NCI-H69 (cell line): ENCODE measurements at regions not wholly inside any gene's neighbourhood (a gene's known extent, or its start where the extent isn't known, plus 50 kb on each side); places are given as distances from the start of the nearest gene placed in this dataset.
A peak's percentile ranks its signal among the peaks of the same experiment; 100 is the strongest.

Source experiments
- DNase-seq: peaks from one replicate; lab custom pipeline; 2025; lab: John Stamatoyannopoulos, UW

DNA sequence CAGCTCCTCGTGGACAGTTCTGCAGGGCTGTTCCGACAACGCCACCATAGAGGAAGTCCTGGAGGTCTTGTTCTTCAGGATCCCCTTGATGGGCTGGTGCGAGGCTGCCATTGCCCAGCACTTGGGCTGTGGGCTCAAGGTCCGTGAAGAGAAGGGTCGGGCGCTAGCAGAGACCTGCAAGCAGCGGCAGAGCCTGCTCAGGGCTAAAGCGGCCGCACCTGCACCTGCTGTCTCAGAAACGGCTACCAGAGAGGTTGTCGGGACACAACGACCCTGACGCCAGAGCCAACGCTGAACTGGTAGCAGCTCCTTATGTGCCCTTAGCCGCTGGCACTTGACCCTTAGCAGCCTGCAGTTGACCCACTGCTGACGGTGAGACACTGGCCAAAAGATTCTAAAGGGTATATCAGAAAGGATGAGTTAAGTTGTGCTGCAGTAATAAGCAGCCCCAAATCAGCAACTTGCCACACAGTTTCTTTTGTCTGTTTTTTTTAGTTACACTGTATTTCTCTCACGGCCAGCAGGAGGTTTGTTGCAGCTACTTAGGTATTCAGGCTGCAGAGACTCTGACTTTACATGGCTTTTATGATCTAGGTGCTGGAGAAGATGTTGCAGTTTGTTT, 55.5 kb upstream of the ST6GAL2 start:
- no peak for DNase-seq

DNA sequence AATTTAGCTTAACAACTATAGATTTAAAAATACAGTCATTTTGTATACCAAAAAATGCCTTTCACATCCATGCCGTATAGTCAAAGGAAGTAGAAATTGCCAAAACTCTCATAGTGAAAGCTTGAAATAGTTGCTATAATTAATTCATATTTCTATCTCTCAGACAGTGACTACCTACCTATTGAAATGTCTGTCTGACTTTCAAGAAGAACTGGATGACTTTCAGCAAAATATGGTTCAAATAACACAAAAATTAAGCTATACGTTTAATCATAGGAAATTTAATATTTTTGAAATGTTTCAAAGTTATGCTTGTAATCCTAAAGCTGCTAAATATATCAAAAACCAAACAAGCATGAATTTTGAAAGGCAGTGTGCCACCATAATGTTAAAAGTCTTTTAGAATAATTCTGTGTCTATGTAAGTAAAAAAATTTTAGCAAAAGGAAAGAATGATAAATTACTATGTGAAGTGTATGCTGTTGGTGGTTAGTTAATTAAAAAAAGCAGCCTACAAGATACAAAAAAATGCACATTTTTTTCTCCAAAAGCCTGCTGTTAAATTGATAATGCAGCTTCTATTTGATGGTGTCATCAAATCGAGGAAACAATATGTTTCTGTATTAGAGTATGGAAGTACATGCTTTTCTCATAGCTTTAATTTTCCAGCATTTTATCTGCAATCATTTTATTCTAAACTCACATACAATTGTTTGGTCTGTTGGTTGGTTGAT, 57.7 kb upstream of the ST6GAL2 start:
- DNase-seq = no peak

DNA sequence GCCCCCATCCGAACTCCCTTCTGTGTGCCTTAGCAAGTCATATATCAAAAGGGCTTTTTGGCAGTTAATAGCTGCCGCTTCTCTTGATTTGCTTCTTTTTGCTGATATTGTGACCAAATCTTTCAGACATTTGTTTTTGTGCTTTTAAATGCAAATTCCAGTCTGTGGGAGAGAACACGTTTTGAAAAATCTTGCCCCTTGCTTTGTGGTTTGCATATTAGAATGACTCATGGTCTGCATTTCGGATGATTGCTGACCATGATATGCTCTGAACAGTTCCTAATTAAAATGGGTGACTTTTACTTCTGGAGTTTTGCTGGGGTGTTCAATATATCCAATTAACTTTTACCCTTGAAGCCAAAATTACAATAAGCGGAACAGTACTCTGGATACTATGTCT, 58.2 kb upstream of the ST6GAL2 start:
- no peak for DNase-seq

GRCh38 chr2:106948540-106948939, 62.6 kb upstream of the ST6GAL2 start:
- DNase-seq = no peak

DNA sequence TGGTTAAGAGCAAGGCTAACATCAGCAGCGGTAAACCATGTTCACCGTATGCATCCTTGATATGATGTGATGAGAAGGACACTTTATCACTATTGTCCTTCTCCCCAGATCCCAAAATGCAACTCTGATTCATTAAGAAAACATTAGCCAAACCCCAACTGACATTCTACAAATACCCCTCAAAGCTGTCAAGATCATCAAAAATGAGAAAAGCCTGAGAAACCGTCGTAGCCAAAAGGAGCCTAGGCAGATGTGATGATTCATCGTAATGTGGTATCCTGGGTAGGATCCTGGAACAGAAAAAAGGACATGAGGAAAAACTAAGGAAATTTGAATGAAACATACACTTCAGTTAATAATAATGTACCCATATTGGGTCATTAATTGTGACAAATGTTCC, 67.3 kb upstream of the ST6GAL2 start:
- no peak for DNase-seq

GRCh38 chr2:106953779-106954178, 67.8 kb upstream of the ST6GAL2 start:
- DNase-seq = no peak

- DNase-seq = no peak
Observed at GRCh38 chr2:106954304-106954703, 68.3 kb upstream of the ST6GAL2 start.

- peak; percentile 56 for DNase-seq
Observed at GRCh38 chr2:106956416-106956815, 70.4 kb upstream of the ST6GAL2 start.

DNA sequence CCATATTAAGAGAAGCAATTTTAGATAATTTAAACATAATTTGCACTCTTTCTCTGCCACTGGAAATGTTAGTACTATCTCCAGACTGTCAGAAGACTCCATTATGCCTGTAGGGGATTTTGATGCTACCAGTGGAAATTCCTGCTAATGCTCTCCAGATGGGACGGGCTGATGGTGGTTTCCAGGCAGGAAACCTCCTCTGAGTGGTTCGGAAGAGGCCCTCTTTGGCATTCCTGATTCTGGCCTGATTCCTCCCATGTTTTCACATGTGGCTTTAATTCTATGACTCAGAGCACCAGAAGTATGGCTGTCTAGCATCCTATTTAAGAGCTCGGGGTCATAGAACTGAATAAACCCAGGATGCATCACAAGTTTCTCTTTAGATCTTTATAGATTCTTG, 70.9 kb upstream of the ST6GAL2 start:
- peak; percentile 63 for DNase-seq

DNA sequence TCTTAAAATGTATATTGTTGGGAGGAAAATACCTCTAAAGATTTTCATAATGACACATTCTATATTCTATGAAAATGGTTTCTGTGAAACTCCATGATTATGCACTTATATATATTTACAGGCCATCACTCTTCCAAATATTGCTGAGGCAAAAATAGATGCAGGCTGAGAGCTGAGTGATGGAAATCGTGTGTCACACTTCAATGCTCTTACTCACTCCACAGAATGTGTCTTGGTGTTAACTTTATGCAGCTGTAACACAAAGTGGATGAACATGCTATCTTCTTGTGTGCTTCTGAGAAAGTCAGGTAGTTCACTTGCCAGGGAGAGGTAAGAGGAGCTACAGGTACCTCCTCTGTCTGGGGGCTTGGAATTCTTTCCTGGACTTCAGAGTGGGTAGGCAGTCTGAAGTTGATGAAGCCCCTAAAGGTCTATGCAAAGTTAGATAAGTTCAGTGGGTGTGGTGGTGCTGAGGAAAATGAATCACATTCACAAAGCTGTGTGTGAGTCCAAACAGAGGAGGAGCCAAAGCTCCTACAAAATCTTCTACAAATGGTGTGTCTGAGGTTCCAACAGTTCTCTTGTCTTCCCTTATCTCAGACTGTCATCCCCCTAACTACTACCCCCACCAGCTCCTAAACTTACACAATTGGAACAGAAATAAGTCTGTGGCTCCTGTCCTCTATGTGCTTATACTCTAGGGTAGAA, 74.2 kb upstream of the ST6GAL2 start:
- DNase-seq = no peak

- DNase-seq = peak; percentile 61
Observed at GRCh38 chr2:106960683-106961161, 74.8 kb upstream of the ST6GAL2 start.

GRCh38 chr2:106961328-106961727, 75.4 kb upstream of the ST6GAL2 start:
- DNase-seq = peak; percentile 28

DNA sequence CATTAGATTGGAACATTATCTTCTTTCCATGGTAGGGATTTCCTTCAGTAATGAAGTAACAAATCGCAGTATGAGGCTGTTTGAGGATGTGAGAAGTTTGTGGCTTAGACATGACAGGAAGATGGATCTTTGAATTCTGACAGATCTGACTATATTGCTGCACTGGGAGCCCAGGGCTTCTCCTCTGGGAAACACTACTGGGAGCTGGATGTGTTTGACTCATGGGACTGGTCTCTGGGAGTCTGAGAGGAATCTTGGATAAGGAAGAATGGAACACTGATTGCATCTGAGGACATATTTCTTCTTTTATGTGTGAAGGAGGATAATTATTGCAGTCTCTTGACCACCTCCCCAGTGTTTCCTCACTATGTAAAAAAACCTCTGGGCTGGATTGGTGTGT, 77.2 kb upstream of the ST6GAL2 start:
- DNase-seq = no peak

DNA sequence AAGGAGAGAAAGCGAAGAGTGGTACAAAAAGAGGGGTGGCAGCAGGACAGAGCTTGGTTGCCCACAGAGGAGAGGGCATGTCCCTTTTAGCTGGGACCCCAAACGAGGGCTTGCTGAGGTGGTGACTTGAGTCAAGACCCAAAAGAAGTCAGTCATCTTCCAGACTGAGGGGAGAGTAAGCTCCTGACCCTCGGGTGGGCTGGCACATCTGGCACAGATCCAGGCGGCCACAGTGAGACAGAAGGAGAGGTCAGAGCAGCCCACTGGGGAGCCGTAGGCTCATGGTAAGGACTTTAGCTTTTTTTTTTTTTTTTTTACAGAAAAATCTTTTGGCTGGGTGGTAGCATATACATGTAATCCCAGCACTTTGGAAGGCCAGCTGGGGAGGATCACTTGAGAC, 77.9 kb upstream of the ST6GAL2 start:
- DNase-seq = no peak

GRCh38 chr2:106965611-106966010, 79.6 kb upstream of the ST6GAL2 start:
- no peak for DNase-seq

DNA sequence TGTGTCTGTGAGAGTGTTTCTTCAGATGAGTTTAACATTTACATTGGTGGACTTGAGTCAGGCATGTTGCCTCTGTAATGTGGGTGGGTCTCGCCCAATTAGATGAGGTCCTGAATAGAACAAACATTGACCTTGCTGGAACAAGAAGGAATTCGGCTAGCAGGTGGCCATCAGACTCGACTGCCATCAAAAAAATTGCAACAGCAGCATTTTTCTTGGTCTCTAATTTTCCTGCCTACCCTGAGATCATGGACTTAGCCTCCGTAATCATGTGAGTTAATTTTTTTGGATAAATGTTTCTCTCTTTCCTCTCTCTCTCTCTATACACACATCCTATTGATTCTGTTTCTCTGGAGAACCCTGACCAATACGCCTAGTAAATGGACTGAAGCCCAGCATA, 83.8 kb upstream of the ST6GAL2 start:
- DNase-seq = no peak

- DNase-seq = no peak
Observed at GRCh38 chr2:106970471-106971261, 84.7 kb upstream of the ST6GAL2 start.

- DNase-seq = no peak
Observed at GRCh38 chr2:106972782-106973181, 86.8 kb upstream of the ST6GAL2 start.

DNA sequence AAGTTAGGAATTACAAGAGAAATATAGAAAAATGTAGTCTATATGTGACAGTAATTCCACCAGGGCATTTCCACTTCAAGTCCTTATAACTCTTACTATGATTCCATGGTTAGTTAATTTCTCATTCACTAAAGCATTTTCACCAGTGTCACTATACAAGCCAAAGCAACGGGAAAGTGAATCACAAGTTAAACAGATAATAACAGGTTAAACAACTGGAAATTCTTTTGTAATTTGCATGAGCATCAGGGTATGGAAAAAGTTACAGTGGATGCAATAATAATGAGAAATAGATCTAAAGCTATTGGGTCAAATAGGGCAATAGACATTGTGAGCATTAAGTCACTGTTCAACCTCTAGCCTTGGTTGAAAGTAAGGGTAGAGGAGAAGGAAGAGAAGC, 88.9 kb upstream of the ST6GAL2 start:
- DNase-seq = no peak

GRCh38 chr2:106975641-106976040, 89.7 kb upstream of the ST6GAL2 start:
- DNase-seq = no peak

GRCh38 chr2:106976548-106976947, 90.6 kb upstream of the ST6GAL2 start:
- no peak for DNase-seq

GRCh38 chr2:106977717-106978116, 91.8 kb upstream of the ST6GAL2 start:
- DNase-seq = no peak
